Naive thymus-derived CD4-positive, alpha-beta T cell (primary cell): ENCODE measurements at regions not wholly inside any gene's neighbourhood (a gene's known extent, or its start where the extent isn't known, plus 50 kb on each side); places are given as distances from the start of the nearest gene placed in this dataset.

Experiments
- ATAC-seq: fragments of 150-1000 bp; cut with Tn5 transposase; 2 replicates; pipeline ENCODE4 v1.10.0; 2021; ENCODE audit warnings: mild to moderate bottlenecking, moderate library complexity
- CTCF ChIA-PET: fragments of 350-600 bp; sonication (Branson Sonifier 250); formaldehyde crosslinking; loops from one replicate; lab custom pipeline; 2021; ENCODE audit warnings: antibody characterized with exemption; lab: Charles Lee
- POLR2A ChIA-PET: fragments of 350-600 bp; sonication (Branson Sonifier 250); formaldehyde crosslinking; loops from one replicate; lab custom pipeline; 2021; ENCODE audit warnings: antibody characterized with exemption, inconsistent platforms; lab: Charles Lee
- DNase-seq, 9 donors: peaks; one replicate each; pipeline versions ENCODE4 v3.0.0 to v3.0.0-alpha.2; 2020 to 2022; ENCODE audit warnings: mixed read lengths in 1 of 9
- H3K27ac ChIP-seq: one replicate; pipeline ENCODE4 v1.7.0; 2013; ENCODE audit warnings: mild to moderate bottlenecking, low read depth, low read length, moderate library complexity
- H3K27me3 ChIP-seq, 2 donors: one replicate each; pipeline ENCODE4 v1.7.0; 2013; ENCODE audit warnings: low read length in 2 of 2, mild to moderate bottlenecking in 2 of 2, moderate library complexity in 2 of 2; ENCODE audit not compliant: control insufficient read depth in 2 of 2, insufficient read depth in 2 of 2
- H3K36me3 ChIP-seq, 3 experiments: 1 replicate in 2 of 3; 2 replicates in 1 of 3; pipeline ENCODE4 v1.7.0; 2013; ENCODE audit warnings: low read length in 3 of 3, mild to moderate bottlenecking in 3 of 3, moderate library complexity in 1 of 3; ENCODE audit not compliant: insufficient read depth in 3 of 3, control insufficient read depth in 2 of 3
- H3K4me1 ChIP-seq, 2 donors: one replicate each; pipeline ENCODE4 v1.7.0; 2013; ENCODE audit warnings: low read length in 2 of 2, mild to moderate bottlenecking in 2 of 2, moderate library complexity in 1 of 2; ENCODE audit not compliant: control insufficient read depth in 2 of 2, insufficient read depth in 2 of 2
- H3K4me3 ChIP-seq: 2 replicates; pipeline ENCODE4 v1.7.0; 2013; ENCODE audit warnings: mild to moderate bottlenecking, low read length
- H3K9me3 ChIP-seq, 3 experiments: 1 replicate in 2 of 3; 2 replicates in 1 of 3; pipeline ENCODE4 v1.7.0; 2013; ENCODE audit warnings: low read length in 3 of 3; ENCODE audit not compliant: control insufficient read depth in 2 of 3
- H3K27ac Mint-ChIP-seq, 9 donors: one replicate each; pipeline ENCODE4 v1.8.0; 2020 to 2022; ENCODE audit warnings: mixed read lengths in 9 of 9, mild to moderate bottlenecking in 8 of 9, moderate library complexity in 5 of 9, inconsistent platforms in 2 of 9
- H3K27me3 Mint-ChIP-seq, 5 donors: one replicate each; pipeline ENCODE4 v1.8.0; 2021 to 2022; ENCODE audit warnings: mixed read lengths in 5 of 5, mild to moderate bottlenecking in 1 of 5
- H3K36me3 Mint-ChIP-seq, 5 donors: one replicate each; pipeline ENCODE4 v1.8.0; 2020 to 2022; ENCODE audit warnings: mixed read lengths in 5 of 5, mild to moderate bottlenecking in 3 of 5, inconsistent platforms in 1 of 5
- H3K4me1 Mint-ChIP-seq, 7 donors: one replicate each; pipeline ENCODE4 v1.8.0; 2020 to 2022; ENCODE audit warnings: mixed read lengths in 7 of 7, mild to moderate bottlenecking in 3 of 7, inconsistent platforms in 1 of 7
- H3K4me3 Mint-ChIP-seq, 10 donors: one replicate each; pipeline ENCODE4 v1.8.0; 2020 to 2022; ENCODE audit warnings: mild to moderate bottlenecking in 10 of 10, mixed read lengths in 10 of 10, moderate library complexity in 6 of 10, inconsistent platforms in 2 of 10
- H3K9me3 Mint-ChIP-seq, 11 donors: one replicate each; pipeline ENCODE4 v1.8.0; 2020 to 2022; ENCODE audit warnings: mixed read lengths in 11 of 11, mild to moderate bottlenecking in 4 of 11, inconsistent platforms in 1 of 11, moderate library complexity in 1 of 11
- intact Hi-C, 2 donors: fragments of 100-400 bp; cut with micrococcal nuclease; formaldehyde crosslinking; loops; one replicate each; pipeline ENCODE4 v1.15.1; 2023

DNA sequence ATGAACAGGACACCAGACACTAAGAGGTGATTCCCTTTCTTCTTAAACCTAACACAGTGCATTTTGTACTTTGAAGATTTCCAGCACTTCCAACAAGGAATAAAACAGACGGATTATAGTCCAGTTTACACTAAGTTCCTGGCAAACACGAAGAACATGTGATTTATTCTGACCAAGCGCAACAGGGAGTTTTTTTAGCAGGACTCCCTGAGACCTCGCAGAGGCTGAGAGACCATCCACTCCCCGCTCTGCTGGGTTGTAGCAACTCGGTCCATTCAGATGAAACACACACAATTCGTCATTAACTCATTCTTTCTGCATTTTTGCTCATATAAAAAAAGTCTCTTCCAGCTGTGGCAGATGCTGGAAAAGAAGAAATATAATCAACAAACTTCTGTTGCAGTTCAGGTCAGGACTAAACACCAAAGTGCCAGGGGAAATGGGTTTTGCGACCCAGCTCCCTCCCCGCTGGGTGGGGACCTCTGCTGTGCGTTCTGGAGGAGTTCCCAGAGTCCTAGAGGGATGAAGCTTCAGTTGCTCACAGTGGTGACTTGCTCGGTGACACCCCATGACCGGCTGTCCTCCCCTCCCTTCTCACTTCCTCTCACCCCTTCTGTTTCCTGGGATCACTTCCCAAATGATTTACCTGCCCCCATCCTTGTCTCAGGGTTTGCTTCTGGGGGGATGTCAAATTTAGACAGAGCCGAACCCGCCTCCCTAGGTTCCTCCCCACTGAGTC is 52.5 kb downstream of the KCNF1 start:
- CTCF ChIA-PET, result no interaction called here
- H3K36me3 ChIP-seq, result no peaks in the 10 kb centered on the region
- DNase-seq, result no peak
- ATAC-seq, result no peak
- no peak overlapping the region for H3K27ac ChIP-seq
- no peaks in the 10 kb centered on the region for H3K9me3 Mint-ChIP-seq
- H3K27me3 ChIP-seq, result peaks cover 0 to 4% of the 10 kb centered on the region in 2 donors
- no peak overlapping the region for H3K27ac Mint-ChIP-seq
- intact Hi-C loops, result no loop called here
- H3K36me3 Mint-ChIP-seq, result no peaks in the 10 kb centered on the region
- no peaks in the 10 kb centered on the region for H3K9me3 ChIP-seq
- H3K4me3 Mint-ChIP-seq, result no peak overlapping the region
- POLR2A ChIA-PET, result no interaction called here
- H3K4me1 Mint-ChIP-seq, result no peaks in the 10 kb centered on the region
- no peak overlapping the region for H3K4me3 ChIP-seq
- peaks cover 11 to 41% (median 16%) of the 10 kb centered on the region in 5 donors for H3K27me3 Mint-ChIP-seq
- H3K4me1 ChIP-seq, result no peaks in the 10 kb centered on the region

DNA sequence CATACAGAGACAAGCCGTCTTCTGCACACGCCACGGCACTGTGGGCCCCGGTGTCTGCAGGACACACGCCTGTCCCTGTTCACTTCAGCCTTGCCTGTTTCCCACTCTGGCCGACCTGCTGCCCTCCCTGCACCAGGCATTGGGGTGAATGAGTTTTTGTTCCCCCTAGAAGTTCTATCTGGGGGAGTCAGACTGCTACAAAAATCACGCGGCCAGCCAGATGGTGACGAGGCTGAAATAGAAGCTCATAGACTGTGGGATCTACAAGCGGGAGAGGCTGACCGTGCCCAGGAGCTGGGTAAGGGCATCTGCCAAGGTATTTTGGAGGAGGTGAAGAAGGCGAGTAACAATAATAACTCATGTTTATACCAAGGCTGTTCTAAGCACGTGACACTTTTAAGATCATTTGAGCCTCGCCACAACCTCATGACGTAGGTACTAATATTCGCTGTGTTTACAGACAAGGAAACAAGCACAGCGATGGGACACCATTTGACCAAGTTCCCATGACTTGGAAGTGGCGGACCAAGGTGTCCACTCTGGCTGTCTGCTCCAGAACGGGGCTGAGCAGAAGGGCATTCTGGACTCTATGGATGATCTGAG is 53.6 kb downstream of the KCNF1 start:
- H3K4me3 ChIP-seq, result no peak overlapping the region
- peaks cover 0 to 4% of the 10 kb centered on the region in 2 donors for H3K27me3 ChIP-seq
- Mint-ChIP-seq H3K4me3 (no peak overlapping the region), H3K27me3 (peaks cover 17 to 48% (median 25%) of the 10 kb centered on the region in 5 donors), H3K4me1 (no peaks in the 10 kb centered on the region), H3K9me3 (no peaks in the 10 kb centered on the region), H3K27ac (no peak overlapping the region), H3K36me3 (no peaks in the 10 kb centered on the region)
- H3K9me3 ChIP-seq, result no peaks in the 10 kb centered on the region
- H3K4me1 ChIP-seq, result no peaks in the 10 kb centered on the region
- DNase-seq (no peak), ATAC-seq (no peak)
- intact Hi-C loops, result no loop called here
- ChIA-PET POLR2A (no interaction called here), CTCF (no interaction called here)
- no peak overlapping the region for H3K27ac ChIP-seq
- no peaks in the 10 kb centered on the region for H3K36me3 ChIP-seq

DNA sequence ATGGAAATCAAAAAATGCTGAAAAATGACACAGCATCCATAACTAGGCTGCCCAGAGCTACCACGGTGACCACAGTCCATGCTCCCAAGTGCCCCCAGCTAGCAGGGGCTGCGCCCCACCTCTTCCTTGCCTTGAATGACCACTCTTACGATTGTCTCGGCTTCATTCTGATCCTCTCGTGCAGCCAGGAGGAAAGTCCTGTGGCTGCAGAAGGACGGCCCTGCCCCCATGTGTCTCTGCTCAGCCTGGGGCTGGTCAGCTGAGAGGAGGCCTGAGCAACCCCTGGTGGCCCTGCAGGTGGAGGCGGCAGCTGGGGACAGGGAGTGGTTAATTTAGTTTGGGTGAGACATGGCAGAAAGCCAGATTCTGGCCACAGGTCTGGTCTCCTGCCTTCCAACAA is 54.3 kb downstream of the KCNF1 start:
- H3K4me3 ChIP-seq, result no peak overlapping the region
- DNase-seq (no peak), ATAC-seq (no peak)
- no peaks in the 10 kb centered on the region for H3K9me3 ChIP-seq
- no peaks in the 10 kb centered on the region for H3K4me1 ChIP-seq
- ChIA-PET POLR2A (no interaction called here), CTCF (no interaction called here)
- H3K36me3 ChIP-seq, result no peaks in the 10 kb centered on the region
- H3K27me3 ChIP-seq, result peaks cover 0 to 4% of the 10 kb centered on the region in 2 donors
- no peak overlapping the region for H3K27ac ChIP-seq
- Mint-ChIP-seq H3K27me3 (peaks cover 17 to 49% (median 25%) of the 10 kb centered on the region in 5 donors), H3K4me1 (no peaks in the 10 kb centered on the region), H3K9me3 (no peaks in the 10 kb centered on the region), H3K4me3 (no peak overlapping the region), H3K36me3 (no peaks in the 10 kb centered on the region), H3K27ac (no peak overlapping the region)
- intact Hi-C loops, result no loop called here

DNA sequence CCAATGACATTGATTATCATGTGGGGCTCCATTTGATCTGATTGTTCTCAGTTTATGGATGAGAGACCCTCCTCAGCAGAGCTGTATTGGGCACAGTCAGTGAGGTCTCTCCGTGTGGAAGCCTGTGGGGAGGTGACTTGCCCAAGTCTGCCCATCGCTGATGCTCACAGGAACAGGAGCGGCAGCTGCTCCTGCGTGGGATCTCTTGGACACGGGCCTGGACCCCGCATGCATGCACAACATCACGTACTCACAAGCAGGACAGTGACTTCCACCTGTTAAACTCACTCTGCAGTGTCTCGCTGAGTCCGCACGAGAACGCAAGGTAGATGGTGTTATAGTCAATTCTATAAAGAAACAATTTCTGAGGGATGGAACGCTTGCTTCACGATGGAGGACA is 55.0 kb downstream of the KCNF1 start:
- CTCF ChIA-PET, result no interaction called here
- Histone ChIP-seq H3K36me3 (no peaks in the 10 kb centered on the region), H3K4me3 (no peak overlapping the region), H3K27me3 (peaks cover 0 to 4% of the 10 kb centered on the region in 2 donors), H3K9me3 (no peaks in the 10 kb centered on the region), H3K4me1 (no peaks in the 10 kb centered on the region), H3K27ac (no peak overlapping the region)
- H3K4me1 Mint-ChIP-seq, result no peaks in the 10 kb centered on the region
- intact Hi-C loops, result no loop called here
- peaks cover 17 to 50% (median 25%) of the 10 kb centered on the region in 5 donors for H3K27me3 Mint-ChIP-seq
- ATAC-seq (no peak), DNase-seq (no peak)
- no peaks in the 10 kb centered on the region for H3K36me3 Mint-ChIP-seq
- H3K27ac Mint-ChIP-seq, result no peak overlapping the region
- POLR2A ChIA-PET, result no interaction called here
- no peak overlapping the region for H3K4me3 Mint-ChIP-seq
- no peaks in the 10 kb centered on the region for H3K9me3 Mint-ChIP-seq

DNA sequence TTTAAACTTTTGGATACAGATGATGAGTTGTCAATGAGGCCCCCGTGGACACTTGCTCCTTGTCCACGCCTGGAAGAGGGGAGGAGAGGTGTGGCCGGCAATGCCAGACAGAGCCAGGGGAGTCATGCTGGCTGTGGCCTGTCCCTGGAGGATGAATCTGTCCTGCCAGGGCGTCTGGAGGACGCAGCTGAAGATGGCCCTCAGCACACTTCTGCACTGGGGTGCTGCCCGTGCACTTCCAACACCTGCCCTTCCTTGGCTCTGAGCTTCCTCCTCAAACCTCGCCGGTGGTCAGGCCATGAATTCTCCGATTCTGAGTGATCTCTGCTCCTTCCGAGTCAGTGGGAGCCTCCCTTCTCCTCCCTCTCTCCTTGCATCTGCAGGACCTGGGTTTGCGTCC is 56.4 kb downstream of the KCNF1 start:
- H3K36me3 Mint-ChIP-seq, result no peaks in the 10 kb centered on the region
- Histone ChIP-seq H3K27ac (no peak overlapping the region), H3K27me3 (peaks cover 0 to 4% of the 10 kb centered on the region in 2 donors), H3K36me3 (no peaks in the 10 kb centered on the region), H3K4me3 (no peak overlapping the region), H3K9me3 (no peaks in the 10 kb centered on the region), H3K4me1 (no peaks in the 10 kb centered on the region)
- intact Hi-C loops, result no loop called here
- CTCF ChIA-PET, result no interaction called here
- no peak overlapping the region for H3K4me3 Mint-ChIP-seq
- DNase-seq (no peak), ATAC-seq (no peak)
- H3K27me3 Mint-ChIP-seq, result peaks cover 24 to 54% (median 25%) of the 10 kb centered on the region in 5 donors
- H3K4me1 Mint-ChIP-seq, result no peaks in the 10 kb centered on the region
- H3K9me3 Mint-ChIP-seq, result no peaks in the 10 kb centered on the region
- POLR2A ChIA-PET, result no interaction called here
- H3K27ac Mint-ChIP-seq, result no peak overlapping the region

DNA sequence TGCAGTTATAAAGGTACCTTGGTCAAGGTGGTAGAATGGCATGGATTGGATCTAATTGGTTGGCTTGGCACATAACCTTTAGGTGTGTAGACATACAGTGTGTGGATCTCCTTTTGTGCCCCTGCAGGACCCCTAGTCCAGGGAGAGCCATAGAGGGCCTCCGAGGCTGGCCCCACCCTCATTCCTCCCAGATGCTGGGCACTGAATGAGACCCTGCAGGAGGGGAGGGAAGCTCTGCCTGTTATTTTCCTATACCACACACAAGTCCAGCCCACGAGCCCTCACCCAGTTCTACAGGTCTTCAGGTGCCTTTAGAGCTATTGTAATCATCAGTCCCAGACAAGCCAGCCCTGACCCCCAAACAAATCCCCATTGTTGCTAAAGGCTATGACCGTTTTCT is 58.9 kb downstream of the KCNF1 start:
- H3K27me3 Mint-ChIP-seq, result peaks cover 21 to 40% (median 23%) of the 10 kb centered on the region in 5 donors
- Histone ChIP-seq H3K4me1 (no peaks in the 10 kb centered on the region), H3K4me3 (no peak overlapping the region), H3K27ac (no peak overlapping the region), H3K9me3 (no peaks in the 10 kb centered on the region), H3K36me3 (no peaks in the 10 kb centered on the region), H3K27me3 (peaks cover 0 to 4% of the 10 kb centered on the region in 2 donors)
- DNase-seq (no peak), ATAC-seq (no peak)
- no peaks in the 10 kb centered on the region for H3K36me3 Mint-ChIP-seq
- ChIA-PET CTCF (no interaction called here), POLR2A (no interaction called here)
- H3K4me3 Mint-ChIP-seq, result no peak overlapping the region
- H3K9me3 Mint-ChIP-seq, result peaks cover 0 to 4% (median 0%) of the 10 kb centered on the region in 11 donors
- no peak overlapping the region for H3K27ac Mint-ChIP-seq
- H3K4me1 Mint-ChIP-seq, result no peaks in the 10 kb centered on the region
- intact Hi-C loops, result no loop called here
